ENCODE measurements at regions not wholly inside any gene's neighbourhood (a gene's known extent, or its start where the extent isn't known, plus 50 kb on each side); places are given as distances from the start of the nearest gene placed in this dataset.

DNA sequence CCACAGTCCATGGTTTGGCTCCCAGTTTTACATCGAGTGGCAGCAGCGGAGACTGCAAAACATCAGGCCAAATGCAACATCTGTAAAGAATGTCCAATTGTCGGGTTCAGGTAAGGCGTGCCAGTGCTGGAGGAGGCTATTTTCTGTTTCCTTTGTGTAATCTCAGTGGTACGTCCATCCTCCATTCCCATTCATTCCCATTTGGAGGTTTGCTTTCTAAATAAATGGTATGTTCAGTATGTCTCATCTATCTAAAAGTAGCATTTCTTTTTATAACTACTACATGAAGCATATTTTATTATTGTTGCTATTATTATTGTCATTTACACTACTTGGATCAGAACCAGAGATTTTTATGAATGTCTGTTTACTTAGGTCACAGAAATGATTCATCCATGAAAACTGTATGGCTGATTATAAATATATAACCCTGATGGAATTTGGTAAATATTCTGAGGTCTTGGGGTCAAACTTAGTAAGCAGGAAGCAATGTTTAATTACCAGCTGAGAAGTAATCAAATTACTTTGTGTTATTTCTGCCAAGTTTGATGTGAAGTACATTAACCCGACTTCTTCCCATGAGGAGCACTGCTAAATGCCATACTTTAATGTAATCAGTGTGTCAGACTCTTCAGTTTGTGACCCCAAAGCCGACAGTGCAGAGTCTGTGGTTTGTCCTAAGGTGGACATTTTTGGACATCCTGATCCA is 512.9 kb downstream of the UTRN start:
- TF ChIP-seq ZNF274 (IDR thresholded peaks at IDR 0.05; ENCODE audit: low read depth, low read length): no peak
- TF ChIP-seq YY1 (IDR thresholded peaks at IDR 0.05; ENCODE audit: insufficient read depth, insufficient read length): no peak

Data from NT2/D1 (cell line).